CD4-positive, CD25-positive, alpha-beta regulatory T cell (primary cell): ENCODE measurements at regions not wholly inside any gene's neighbourhood (a gene's known extent, or its start where the extent isn't known, plus 50 kb on each side); places are given as distances from the start of the nearest gene placed in this dataset.

Experiments
- ATAC-seq, 2 donors: fragments of 150-1000 bp; cut with Tn5 transposase; one replicate each; pipeline ENCODE4 v1.10.0; 2021; ENCODE audit warnings: low read depth in 2 of 2, moderate number of reproducible peaks in 2 of 2, moderate library complexity in 1 of 2
- DNase-seq, 3 donors: peaks; one replicate each; pipeline versions ENCODE4 v3.0.0 to v3.0.0-alpha.2; 2012 to 2022; ENCODE audit warnings: mixed read lengths in 1 of 3
- H3K27ac ChIP-seq: one replicate; pipeline ENCODE4 v1.7.0; 2013; ENCODE audit warnings: mild to moderate bottlenecking, low read length; ENCODE audit not compliant: insufficient read depth, poor library complexity, severe bottlenecking
- H3K27me3 ChIP-seq: one replicate; pipeline ENCODE4 v1.7.0; 2013; ENCODE audit warnings: low read length; ENCODE audit not compliant: control insufficient read depth, insufficient read depth
- H3K36me3 ChIP-seq: one replicate; pipeline ENCODE4 v1.7.0; 2013; ENCODE audit warnings: mild to moderate bottlenecking, low read length, moderate library complexity; ENCODE audit not compliant: control insufficient read depth, insufficient read depth
- H3K4me1 ChIP-seq: 2 replicates; pipeline ENCODE4 v1.7.0; 2013; ENCODE audit warnings: mild to moderate bottlenecking, low read length; ENCODE audit not compliant: insufficient read depth, control insufficient read depth, poor library complexity, severe bottlenecking
- H3K4me3 ChIP-seq: one replicate; pipeline ENCODE4 v1.7.0; 2013; ENCODE audit warnings: low read depth, mild to moderate bottlenecking, low read length, moderate library complexity
- H3K9me3 ChIP-seq, 2 experiments: 1 replicate in 1 of 2; 2 replicates in 1 of 2; pipeline ENCODE4 v1.7.0; 2013; ENCODE audit warnings: low read length in 2 of 2, mild to moderate bottlenecking in 1 of 2, moderate library complexity in 1 of 2; ENCODE audit not compliant: control insufficient read depth in 2 of 2
- H3K27ac Mint-ChIP-seq, 3 donors: one replicate each; pipeline ENCODE4 v1.8.0; 2020 to 2022; ENCODE audit warnings: mild to moderate bottlenecking in 3 of 3, mixed read lengths in 3 of 3, moderate library complexity in 2 of 3
- H3K27me3 Mint-ChIP-seq: one replicate; pipeline ENCODE4 v1.8.0; 2022; ENCODE audit warnings: mild to moderate bottlenecking, mixed read lengths
- H3K36me3 Mint-ChIP-seq: one replicate; pipeline ENCODE4 v1.8.0; 2020; ENCODE audit warnings: mixed read lengths
- H3K4me1 Mint-ChIP-seq, 4 donors: one replicate each; pipeline ENCODE4 v1.8.0; 2020 to 2022; ENCODE audit warnings: mixed read lengths in 4 of 4, mild to moderate bottlenecking in 1 of 4
- H3K4me3 Mint-ChIP-seq, 4 donors: one replicate each; pipeline ENCODE4 v1.8.0; 2020 to 2022; ENCODE audit warnings: mild to moderate bottlenecking in 4 of 4, mixed read lengths in 4 of 4, moderate library complexity in 3 of 4
- H3K9me3 Mint-ChIP-seq, 7 donors: one replicate each; pipeline ENCODE4 v1.8.0; 2020 to 2022; ENCODE audit warnings: mixed read lengths in 7 of 7, mild to moderate bottlenecking in 3 of 7, moderate library complexity in 2 of 7

- no peaks in the 10 kb centered on the region for H3K36me3 ChIP-seq
These were observed 1192.8 kb upstream of the CADM2 start for GRCh38 chr3:83765956-83766355.

GRCh38 chr3:83769791-83770663 lies 1188.8 kb upstream of the CADM2 start:
- peaks cover 0 to 13% of the 10 kb centered on the region in 2 experiments for H3K9me3 ChIP-seq
- ATAC-seq, result no peak
- H3K4me3 ChIP-seq, result no peak overlapping the region
- Mint-ChIP-seq H3K27ac (no peak overlapping the region), H3K4me1 (no peaks in the 10 kb centered on the region), H3K4me3 (no peak overlapping the region), H3K27me3 (no peaks in the 10 kb centered on the region), H3K36me3 (peaks cover 3% of the 10 kb centered on the region), H3K9me3 (peaks cover 0 to 22% (median 4%) of the 10 kb centered on the region in 7 donors)
- no peaks in the 10 kb centered on the region for H3K36me3 ChIP-seq
- no peaks in the 10 kb centered on the region for H3K27me3 ChIP-seq
- H3K27ac ChIP-seq, result no peak overlapping the region
- DNase-seq, result no peak
- no peaks in the 10 kb centered on the region for H3K4me1 ChIP-seq

More at GRCh38 chr3:83765956-83766355, 1192.8 kb upstream of the CADM2 start:
- no peak overlapping the region for H3K4me3 ChIP-seq
- Mint-ChIP-seq H3K9me3 (peaks cover 2 to 22% (median 6%) of the 10 kb centered on the region in 7 donors), H3K27ac (no peak overlapping the region), H3K36me3 (no peaks in the 10 kb centered on the region), H3K4me3 (no peak overlapping the region), H3K4me1 (no peaks in the 10 kb centered on the region), H3K27me3 (no peaks in the 10 kb centered on the region)
- H3K27ac ChIP-seq, result no peak overlapping the region
- no peaks in the 10 kb centered on the region for H3K4me1 ChIP-seq
- H3K9me3 ChIP-seq, result peaks cover 0 to 16% of the 10 kb centered on the region in 2 experiments
- no peak for DNase-seq
- H3K27me3 ChIP-seq, result no peaks in the 10 kb centered on the region
- ATAC-seq, result no peak

- Histone ChIP-seq H3K4me3 (no peak overlapping the region), H3K36me3 (no peaks in the 10 kb centered on the region), H3K4me1 (no peaks in the 10 kb centered on the region), H3K27ac (no peak overlapping the region), H3K9me3 (peaks cover 0 to 10% of the 10 kb centered on the region in 2 experiments), H3K27me3 (no peaks in the 10 kb centered on the region)
- Mint-ChIP-seq H3K27ac (no peak overlapping the region), H3K36me3 (peaks cover 3% of the 10 kb centered on the region), H3K27me3 (no peaks in the 10 kb centered on the region), H3K4me3 (no peak overlapping the region), H3K9me3 (peaks cover 0 to 20% (median 4%) of the 10 kb centered on the region in 7 donors), H3K4me1 (no peaks in the 10 kb centered on the region)
- DNase-seq, result no peak
- no peak for ATAC-seq
These were observed 1188.0 kb upstream of the CADM2 start for GRCh38 chr3:83770664-83771402.

GRCh38 chr3:83802801-83803200 lies 1156.0 kb upstream of the CADM2 start:
- no peak overlapping the region for H3K4me3 Mint-ChIP-seq
- no peak overlapping the region for H3K27ac Mint-ChIP-seq
- DNase-seq, result no peak
- peaks cover 0 to 17% (median 2%) of the 10 kb centered on the region in 7 donors for H3K9me3 Mint-ChIP-seq
- H3K9me3 ChIP-seq, result no peaks in the 10 kb centered on the region
- H3K27ac ChIP-seq, result no peak overlapping the region
- H3K36me3 ChIP-seq, result no peaks in the 10 kb centered on the region
- no peaks in the 10 kb centered on the region for H3K4me1 ChIP-seq
- H3K27me3 Mint-ChIP-seq, result no peaks in the 10 kb centered on the region
- no peaks in the 10 kb centered on the region for H3K4me1 Mint-ChIP-seq
- no peak overlapping the region for H3K4me3 ChIP-seq
- no peaks in the 10 kb centered on the region for H3K27me3 ChIP-seq
- ATAC-seq, result no peak
- no peaks in the 10 kb centered on the region for H3K36me3 Mint-ChIP-seq

- Histone ChIP-seq H3K36me3 (no peaks in the 10 kb centered on the region), H3K27ac (no peak overlapping the region), H3K9me3 (peaks cover 0 to 5% of the 10 kb centered on the region in 2 experiments), H3K4me1 (no peaks in the 10 kb centered on the region), H3K27me3 (no peaks in the 10 kb centered on the region), H3K4me3 (no peak overlapping the region)
- Mint-ChIP-seq H3K36me3 (no peaks in the 10 kb centered on the region), H3K4me1 (no peaks in the 10 kb centered on the region), H3K9me3 (peaks cover 2 to 28% (median 7%) of the 10 kb centered on the region in 7 donors), H3K27ac (no peak overlapping the region), H3K4me3 (no peak overlapping the region), H3K27me3 (no peaks in the 10 kb centered on the region)
- DNase-seq, result no peak
- no peak for ATAC-seq
These were observed 1151.3 kb upstream of the CADM2 start for GRCh38 chr3:83807511-83807910.

- Histone ChIP-seq H3K27me3 (no peaks in the 10 kb centered on the region), H3K36me3 (no peaks in the 10 kb centered on the region), H3K4me3 (no peak overlapping the region), H3K27ac (no peak overlapping the region), H3K4me1 (no peaks in the 10 kb centered on the region), H3K9me3 (peaks cover 9 to 23% of the 10 kb centered on the region in 2 experiments)
- ATAC-seq, result no peak
- H3K27me3 Mint-ChIP-seq, result no peaks in the 10 kb centered on the region
- peaks cover 4 to 43% (median 8%) of the 10 kb centered on the region in 7 donors for H3K9me3 Mint-ChIP-seq
- no peaks in the 10 kb centered on the region for H3K4me1 Mint-ChIP-seq
- no peak overlapping the region for H3K4me3 Mint-ChIP-seq
- H3K36me3 Mint-ChIP-seq, result no peaks in the 10 kb centered on the region
- H3K27ac Mint-ChIP-seq, result no peak overlapping the region
- no peak for DNase-seq
These were observed 1145.6 kb upstream of the CADM2 start for GRCh38 chr3:83813176-83813575.

GRCh38 chr3:83816653-83817052 lies 1142.1 kb upstream of the CADM2 start:
- H3K36me3 ChIP-seq, result no peaks in the 10 kb centered on the region
- ATAC-seq, result no peak
- H3K4me1 ChIP-seq, result no peaks in the 10 kb centered on the region
- Mint-ChIP-seq H3K4me1 (no peaks in the 10 kb centered on the region), H3K9me3 (peaks cover 2 to 38% (median 9%) of the 10 kb centered on the region in 7 donors), H3K27ac (no peak overlapping the region), H3K4me3 (no peak overlapping the region), H3K27me3 (no peaks in the 10 kb centered on the region), H3K36me3 (no peaks in the 10 kb centered on the region)
- no peak for DNase-seq
- H3K27ac ChIP-seq, result no peak overlapping the region
- H3K9me3 ChIP-seq, result peaks cover 9 to 18% of the 10 kb centered on the region in 2 experiments
- H3K4me3 ChIP-seq, result no peak overlapping the region
- H3K27me3 ChIP-seq, result no peaks in the 10 kb centered on the region
